ENCODE measurements at regions not wholly inside any gene's neighbourhood (a gene's known extent, or its start where the extent isn't known, plus 50 kb on each side); places are given as distances from the start of the nearest gene placed in this dataset.

DNA sequence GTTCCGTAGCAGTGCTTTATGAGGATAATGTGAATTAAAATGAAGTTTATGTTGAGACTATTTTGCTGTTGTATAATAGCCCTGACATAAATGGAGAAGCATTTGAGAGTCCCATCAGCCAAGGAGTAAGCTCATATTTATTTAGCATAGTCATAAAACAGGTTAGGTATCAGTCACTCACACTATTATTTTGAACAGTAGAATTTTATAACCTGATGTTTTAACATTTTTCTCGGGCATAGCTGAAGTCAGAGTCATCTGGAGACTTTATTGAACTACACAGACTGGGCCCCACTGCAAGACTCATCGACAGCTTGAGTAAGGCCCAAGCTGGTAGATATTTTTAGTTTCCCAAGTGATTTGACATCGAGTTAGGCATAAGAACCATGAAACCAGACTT lies 620.3 kb upstream of the WWC1 start:
- DNase-seq = no peak

DNA sequence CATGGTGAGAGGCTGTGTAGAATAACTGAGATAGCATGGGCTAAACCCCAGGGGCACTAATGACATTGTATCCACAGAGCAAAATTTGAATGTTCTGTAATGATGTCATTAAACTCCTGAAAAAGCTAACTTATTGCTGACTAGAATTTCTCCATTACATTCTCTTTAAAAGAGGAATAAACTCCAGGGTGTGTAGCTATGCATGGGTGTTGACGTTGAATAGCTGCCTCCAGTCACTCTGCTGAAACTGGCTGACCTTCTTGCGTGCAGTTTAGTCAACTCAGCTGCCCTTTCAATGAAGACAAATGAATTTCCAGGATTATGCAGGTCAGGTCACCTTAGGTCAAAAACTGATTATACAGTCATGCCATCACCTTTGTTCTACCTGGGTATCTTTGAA lies 617.5 kb upstream of the WWC1 start:
- DNase-seq = no peak

DNA sequence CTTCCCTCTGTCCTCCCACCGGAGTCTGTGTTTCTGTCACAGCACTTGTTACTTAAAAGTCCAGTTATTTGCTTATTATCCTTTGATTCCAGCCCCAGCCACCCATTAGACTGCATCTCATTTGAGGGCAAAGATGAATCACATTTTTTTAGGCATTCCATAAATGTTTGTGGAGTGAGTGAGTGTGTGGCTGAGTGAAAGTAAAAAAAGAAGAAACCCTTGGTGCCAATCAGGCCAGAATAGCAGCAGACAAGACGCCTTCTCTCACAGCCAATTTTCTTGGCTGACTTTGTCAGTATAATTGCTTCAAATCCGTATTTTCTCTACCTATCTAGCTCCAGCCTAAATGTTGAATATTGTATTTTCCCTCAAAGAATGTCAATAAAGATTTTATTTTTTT lies 613.0 kb upstream of the WWC1 start:
- no peak for DNase-seq

DNA sequence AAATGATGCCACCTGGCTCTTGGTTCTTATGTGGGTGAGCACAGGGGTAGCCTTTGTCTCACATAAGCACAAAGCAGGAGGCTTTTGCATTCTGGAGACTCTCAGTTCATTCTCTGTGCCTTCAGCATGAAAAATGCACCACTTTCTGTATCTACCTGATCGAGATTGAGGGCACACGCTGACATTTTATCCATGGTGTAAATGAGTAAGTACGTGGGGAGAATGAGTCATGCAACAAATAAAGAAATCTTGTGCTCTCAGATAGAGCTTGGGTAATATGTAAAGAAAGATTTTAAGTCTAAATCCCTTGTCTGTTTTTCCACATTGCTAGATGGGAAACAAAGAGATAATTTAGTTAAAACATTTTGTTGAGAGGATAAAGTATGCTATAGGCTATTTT lies 607.2 kb upstream of the WWC1 start:
- no peak for DNase-seq

DNA sequence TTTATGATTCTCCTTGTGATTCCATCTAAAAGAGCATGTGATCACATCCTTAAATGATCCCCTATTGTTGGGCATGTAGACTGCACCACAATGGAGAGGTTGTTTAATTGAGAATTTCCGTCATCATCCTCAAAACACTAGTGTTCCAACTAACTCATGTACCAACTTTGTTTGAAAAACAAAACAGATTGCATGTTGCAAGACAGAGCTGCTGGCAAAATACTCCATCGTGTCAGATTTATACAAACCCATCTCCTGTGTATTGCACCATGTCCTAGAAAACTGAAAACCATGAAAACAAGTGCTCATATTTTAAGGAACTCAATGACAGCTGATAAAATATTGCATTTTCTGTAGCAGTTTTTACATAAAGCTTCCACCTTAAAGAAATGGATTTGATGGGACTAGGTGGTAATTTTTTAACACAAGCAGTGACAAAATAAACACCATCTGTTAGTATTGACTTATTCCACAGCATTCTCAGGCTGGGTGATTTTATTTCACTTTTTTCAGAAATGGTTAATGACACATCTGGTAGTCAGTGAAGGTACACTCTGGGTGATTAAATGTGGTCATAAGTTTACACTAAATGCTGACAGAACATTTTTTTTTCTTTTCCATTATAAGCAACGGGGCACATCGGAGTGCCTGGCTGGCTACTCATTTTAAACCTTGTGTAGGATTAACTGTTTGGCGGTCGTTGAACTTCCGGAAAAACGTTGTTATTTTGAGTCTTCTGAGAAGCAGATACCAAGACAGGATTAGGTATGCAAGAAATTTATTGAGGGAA lies 602.9 kb upstream of the WWC1 start:
- DNase-seq = no peak

DNA sequence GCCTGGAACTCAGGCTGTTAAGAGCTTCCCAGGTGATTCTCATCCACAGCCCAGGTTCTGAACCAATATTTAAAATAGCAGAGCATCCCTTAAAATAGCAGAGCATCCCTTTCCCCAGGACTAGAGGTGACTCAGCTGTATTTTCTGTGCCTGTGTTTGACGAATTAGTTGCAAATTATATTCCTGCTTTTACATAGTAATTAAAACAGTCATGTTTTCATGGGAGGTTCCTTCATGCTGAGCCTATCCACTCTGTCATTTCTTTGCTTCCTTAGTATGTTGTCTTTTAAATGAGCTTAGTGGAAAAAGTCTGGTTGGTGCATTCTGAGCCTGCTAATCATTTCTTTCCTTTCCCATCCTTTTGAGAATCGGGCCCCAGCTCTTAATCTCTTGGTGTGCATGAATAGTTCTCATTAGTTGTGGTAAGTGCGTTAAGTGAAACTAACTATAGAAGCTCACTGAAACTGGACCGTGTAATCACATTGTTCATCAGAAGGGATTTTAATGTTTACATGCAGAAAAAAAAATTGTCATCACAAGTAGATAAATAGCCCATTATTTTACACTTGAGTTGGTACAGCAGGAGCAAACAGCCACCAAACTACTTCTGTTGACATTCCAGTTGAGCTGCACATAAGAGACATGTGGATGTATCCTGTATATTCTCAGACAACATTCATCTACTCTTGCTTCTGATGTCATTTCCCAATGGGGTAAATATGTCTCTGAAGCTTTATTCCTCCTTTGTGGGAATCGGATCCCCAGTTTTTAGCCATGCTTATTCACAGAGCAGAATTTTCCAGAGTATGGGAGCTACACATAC lies 596.9 kb upstream of the WWC1 start:
- no peak for DNase-seq

DNA sequence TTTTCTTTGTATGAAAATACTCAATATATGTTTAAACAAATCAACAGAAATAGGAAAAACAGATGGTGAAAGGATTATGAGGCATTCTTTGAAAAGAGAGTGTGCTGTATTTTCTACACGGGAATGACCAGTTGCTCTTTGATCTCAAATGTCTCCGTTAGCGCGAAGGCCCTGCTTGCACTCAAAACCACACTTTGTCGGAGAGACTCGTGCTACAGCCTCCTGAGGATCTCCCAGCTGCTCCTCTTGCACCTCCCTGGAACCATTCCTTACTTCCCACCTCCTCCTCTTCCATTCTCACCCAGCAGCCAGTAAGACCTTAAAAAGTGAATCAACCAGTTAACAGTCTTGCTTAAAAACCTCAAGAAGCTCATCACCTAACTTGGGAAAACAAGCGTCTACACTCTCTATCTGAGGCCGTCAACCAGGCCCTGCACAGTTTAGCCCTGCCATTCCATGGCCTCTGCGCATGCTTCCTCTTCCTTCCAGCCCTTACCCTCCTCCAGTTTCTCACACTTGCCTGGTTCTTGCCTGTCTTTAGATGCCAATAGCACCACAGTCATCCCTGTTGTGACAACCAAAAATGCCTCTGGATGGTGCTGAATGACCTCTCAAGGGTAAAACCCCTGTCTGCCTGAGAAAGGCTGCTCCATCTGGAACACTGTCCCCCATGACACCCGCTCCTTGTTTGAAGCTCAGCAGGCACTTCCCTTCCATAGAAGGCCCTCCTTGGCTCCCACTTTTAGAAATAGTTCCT lies 594.7 kb upstream of the WWC1 start:
- no peak for DNase-seq

DNA sequence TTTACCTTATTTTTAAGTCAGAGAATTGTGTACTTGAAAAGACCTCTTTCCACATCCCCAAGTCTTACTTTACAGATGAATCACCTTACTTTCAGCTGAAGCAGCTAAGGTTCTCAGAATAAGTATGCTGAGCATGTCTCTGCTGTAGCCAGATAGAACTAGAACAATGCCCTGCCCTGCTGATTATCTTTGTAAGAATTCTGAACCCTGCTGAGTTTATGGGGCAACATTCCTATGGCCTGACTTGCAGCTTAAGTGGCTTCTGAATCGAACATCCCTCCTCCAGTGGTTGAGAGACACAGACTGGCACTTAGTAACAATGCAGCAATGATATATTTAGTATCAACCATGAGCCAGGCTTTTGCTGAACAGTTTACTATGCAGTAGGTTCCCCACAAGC lies 592.0 kb upstream of the WWC1 start:
- DNase-seq = no peak

DNA sequence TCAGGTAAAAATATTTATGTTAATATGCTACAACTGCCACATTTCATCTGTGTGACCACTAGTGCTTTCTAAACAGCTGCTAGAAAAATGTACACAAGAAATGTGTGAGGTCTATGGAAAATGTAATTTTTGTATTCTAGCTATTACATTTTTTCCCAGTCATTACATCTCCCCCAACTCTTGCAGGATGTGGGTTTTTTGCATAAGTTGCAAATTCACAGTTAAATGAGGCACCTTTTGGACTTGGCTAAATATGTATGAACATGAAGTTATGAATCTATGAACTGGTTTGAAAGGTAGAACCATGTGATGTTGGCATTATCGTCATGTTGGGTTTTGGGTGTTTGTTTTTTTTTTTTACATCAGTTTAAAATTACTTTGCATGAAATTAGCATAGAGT lies 590.4 kb upstream of the WWC1 start:
- no peak for DNase-seq

DNA sequence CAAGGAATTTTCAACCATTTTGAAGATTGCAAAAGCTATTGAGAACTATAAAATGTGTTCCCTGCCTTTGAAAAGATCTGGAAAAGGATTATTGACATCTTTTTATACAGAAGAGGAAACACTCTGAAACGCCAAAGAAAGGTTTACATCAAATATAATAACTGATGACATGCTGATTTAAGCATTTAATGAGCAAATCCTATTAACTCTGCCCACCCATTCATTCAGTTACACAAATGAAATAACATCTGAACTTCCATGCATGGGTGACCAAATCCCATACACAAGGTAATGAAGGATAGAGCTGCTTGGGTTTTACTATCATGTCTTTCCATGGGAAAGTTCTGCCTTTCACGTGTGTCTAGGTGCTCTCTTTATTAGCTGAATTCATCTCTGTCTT lies 589.4 kb upstream of the WWC1 start:
- no peak for DNase-seq

DNA sequence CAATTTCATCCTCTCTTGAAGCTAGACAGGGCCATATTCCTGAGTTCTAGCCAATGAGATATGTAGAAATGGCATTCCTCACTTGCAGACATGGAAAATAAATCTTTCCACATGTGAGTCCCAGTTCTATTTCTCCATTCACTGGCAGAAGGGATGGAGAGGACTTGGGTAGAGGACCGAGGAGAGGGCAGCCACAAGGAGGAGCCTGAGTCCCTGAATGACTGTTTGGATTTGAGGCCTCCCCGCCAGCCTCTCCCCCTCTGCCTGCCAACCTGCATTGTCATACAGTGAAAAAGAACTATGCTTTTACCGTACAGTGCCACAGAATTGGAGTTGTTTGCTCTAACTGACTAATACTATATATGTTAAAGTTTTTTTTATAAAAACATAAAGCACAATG lies 583.0 kb upstream of the WWC1 start:
- DNase-seq = no peak

DNA sequence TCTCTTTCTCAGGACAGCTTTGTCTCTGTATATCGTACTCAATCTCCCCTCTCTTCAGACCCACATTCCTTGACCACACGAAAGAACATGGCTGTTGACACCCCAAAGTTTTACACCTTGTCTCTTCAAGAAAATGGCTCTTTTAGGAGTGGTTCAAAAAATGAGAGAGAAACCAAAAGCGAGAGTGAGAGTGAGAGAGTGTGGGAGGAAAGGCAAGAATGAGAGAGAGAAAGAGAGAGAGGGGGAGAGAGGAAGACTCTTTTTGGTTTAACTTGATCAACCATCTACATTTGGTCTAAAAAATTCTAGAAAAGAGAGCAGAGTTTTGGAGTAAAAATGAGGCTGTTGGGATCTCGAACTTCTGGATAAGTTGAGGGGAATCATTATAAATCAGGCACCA lies 581.8 kb upstream of the WWC1 start:
- no peak for DNase-seq

DNA sequence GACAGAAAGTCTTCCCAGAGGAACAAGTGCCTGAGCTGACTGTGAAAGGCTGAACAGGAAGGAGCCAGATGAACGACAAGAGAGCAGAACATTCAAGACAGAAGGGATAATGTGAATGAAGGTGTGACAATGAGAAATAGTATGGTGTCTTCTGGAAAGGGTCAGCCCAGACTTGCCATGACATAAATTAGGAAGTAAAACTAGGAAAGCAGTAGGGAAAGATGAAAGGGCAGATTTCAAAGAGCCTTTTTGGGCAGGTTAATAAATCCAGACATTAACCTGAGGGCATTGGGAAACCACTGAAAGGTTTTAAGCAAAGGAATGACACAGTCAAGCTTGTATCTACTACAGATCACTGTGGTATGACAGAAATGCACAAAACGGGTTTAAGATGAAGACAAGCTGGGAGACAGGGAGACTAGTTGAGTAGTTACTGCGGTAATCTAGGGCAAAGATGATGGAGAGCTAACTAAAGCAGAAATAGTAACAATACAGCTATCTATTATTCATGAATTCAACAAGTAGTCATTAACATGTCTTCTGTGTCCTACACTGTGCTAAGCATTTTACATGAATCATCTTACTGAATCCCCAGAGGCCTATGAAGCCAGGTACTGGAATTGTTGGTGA lies 580.9 kb upstream of the WWC1 start:
- no peak for DNase-seq

DNA sequence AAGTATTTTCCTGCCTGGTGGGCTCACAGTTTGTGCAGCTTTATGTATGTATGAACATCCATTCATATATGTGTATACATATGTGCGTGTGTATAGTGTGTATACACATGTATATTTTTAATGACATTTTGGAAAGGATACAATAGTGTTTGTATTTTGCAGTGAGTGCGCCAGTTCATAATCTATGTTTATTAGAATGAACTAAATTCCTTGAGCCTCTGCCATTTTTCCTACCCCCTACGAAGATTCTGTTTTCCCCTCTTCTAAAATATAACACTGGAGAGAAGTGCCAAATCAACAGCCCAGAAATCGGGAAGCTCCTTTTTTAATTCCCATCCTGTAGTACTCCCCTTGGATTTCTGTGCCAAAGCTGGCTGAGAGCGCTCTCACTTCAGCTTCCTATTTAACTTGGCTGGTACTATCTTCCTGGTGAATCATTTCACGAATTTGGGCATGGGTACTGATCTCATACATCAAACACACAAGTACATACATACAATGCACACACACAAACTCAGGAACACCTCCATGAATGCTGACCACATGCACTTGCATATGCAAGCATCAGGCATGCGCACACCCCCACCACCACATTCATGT lies 578.4 kb upstream of the WWC1 start:
- DNase-seq = no peak

DNA sequence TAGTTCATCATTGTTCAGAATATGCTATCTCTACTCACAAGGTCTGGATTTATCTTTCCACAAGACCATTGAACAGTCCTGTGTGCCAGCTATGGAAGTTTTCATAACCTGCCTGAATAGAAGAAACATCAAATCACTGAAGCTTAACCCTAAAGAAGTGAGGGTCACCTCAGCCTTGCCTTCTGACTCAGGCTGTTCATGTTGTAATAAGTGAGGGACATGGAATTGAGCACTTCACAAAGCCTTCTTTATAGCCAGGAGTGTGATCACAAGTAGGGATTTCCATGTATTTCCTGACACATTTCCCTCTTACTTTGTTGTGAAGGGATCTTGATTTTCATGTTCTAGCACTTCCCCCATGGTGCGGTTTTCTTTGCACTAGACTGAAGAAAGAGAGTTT lies 577.5 kb upstream of the WWC1 start:
- no peak for DNase-seq

DNA sequence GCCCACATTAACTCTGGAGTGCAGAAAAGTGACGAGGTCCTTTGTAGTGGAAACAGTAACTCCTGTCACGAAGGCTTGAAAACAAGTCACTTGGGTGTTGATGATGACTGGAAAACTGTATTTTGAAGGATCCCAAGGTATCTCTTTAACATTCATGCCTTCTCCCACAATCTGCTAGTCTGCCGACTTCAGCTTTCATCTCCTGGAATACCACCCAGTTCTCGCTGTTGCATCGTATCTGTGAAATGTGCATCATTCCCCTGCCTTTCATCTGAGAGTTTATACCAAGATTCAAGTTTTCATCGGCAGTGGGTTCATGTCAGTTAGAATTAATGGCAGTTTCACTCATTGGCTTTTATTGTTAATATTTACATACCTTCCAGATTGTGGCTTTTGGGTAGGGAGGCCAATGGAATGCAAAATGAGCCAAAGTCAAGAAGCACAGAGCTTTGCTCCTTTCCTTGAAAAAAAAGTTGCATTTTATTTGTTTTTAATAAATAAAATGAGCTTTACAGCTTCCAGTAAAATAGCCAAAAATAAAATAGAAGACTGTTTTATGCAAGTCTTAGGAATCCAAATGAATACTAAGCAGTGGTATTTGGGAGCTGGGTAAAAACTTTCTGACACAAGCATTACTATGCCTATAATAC lies 575.2 kb upstream of the WWC1 start:
- DNase-seq = no peak

DNA sequence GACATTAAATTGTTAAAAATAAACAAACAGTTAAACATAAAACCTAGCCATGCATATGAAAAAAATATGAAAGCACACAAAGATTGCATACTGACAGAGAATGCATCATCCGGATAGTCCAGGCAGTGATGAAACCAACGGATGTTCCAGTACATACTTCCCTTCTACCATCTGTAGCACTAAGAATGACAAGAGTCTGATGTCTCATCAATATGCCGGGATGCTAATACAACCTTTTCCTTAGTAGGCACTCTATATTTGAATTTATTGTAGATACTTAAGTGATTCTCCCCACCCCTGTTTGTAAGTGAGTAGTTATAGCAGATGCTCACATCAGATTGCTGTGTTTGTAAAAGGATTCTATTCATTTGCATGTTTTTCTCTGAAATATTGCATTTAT lies 571.2 kb upstream of the WWC1 start:
- DNase-seq = no peak

DNA sequence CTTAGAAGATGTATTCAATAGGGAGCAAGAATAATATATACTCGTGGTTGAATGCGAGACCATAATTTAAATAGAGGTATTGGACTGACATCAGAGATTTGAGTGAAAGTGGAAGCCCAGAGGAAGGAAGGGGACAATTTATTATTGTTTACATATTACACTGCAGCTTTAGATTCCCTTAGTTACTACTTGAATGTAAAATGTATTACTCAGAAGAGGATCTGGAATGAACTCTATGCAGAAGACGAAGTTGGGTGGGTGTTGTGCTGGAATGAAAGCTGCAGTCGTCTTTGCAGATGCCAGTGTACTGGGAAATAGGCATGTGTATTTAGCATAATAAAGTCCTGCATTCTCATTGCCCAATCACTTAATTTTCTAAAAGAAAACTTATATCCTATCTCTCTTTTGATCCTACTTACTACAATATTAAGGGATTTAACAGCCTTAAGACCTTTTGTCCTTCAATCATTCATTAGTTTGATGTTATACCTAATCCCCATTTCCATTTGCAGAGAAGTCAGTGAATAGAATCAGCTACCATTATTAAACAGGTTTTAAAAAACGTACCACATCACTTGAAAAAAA lies 570.7 kb upstream of the WWC1 start:
- DNase-seq = no peak

DNA sequence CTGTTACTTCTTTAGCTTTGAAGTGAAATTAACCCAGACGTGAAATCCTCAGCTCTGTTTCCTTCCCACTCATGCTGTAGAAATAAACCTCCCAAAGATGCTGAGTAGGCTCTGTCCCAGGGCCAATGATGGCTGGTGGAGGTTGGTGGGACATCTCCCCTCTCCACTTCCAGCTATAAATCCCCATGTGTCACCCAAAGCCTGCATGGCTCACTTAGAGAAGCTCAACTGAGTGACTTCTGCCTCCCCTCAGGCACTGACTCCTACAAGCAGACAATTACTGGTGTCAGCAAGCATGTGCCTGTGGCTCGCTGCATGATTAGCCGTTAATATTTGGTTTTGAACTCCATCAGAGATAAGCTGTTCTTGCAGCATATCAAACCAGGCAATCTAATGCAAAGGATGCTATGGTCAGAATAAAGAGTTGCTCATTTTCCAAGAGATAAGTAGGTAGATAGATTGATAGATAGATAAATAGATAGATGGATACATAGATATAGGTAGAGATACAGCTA lies 569.5 kb upstream of the WWC1 start:
- no peak for DNase-seq

DNA sequence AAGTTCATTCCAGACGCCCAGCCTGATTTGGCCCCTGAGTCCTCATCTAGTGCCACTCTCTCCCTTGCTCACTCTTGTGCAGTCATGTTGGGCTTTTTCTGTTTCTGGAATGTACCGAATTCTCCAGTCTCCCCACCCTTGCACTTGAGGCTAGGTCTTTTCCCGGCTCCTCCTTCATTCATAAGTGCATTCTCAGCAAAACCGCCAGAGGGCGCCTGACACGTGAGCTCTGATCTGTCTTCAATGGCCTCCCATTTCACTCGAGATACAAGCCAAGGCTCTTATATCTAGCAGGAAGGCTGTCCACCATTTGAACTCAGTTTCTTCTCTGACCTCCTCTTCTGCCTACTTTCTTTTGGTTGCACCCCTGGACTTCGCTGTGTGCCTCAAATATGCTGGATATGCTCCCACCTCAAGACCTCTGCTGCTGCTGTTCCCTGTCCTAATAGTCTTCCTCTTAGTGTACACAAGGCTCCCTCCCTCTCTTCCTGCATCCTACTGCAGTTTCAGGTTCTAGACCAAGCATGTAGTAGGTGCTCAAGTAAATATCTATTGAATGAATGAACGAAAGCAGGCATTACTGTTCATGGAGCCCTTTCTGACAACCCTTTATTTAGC lies 568.1 kb upstream of the WWC1 start:
- DNase-seq = peak; percentile 30

DNA sequence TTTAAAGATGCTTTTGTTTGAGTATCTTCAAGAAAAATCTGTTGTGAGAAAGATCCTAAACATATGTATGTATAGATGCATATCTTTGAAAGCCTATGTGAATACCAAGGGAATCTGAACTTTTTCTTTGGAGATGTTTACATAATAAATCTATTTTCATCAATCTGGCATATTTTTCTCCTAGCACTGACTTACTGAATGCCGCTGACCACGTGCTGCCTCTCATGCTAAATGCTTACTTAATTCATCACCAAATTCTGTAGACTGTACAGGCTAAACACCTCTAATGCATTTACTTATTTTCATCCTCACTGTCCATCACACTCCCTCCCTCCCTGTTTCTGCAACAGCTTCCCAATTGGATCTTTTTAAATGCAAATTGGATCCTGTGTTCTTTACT lies 566.2 kb upstream of the WWC1 start:
- no peak for DNase-seq

Measured in 8988T (cell line).